B cell (primary cell): ENCODE measurements at regions not wholly inside any gene's neighbourhood (a gene's known extent, or its start where the extent isn't known, plus 50 kb on each side); places are given as distances from the start of the nearest gene placed in this dataset.

ENCODE experiments used
- ATAC-seq: fragments of 200-7000 bp; cut with Tn5 transposase; one replicate; pipeline ENCODE4 v1.10.0; 2021; ENCODE audit warnings: low read depth, mild to moderate bottlenecking, moderate number of reproducible peaks, moderate library complexity
- CTCF ChIA-PET: fragments of 350-600 bp; sonication (Branson Sonifier 250); formaldehyde crosslinking; loops from one replicate; lab custom pipeline; 2021; ENCODE audit warnings: antibody characterized with exemption, inconsistent platforms; lab: Charles Lee
- POLR2A ChIA-PET: fragments of 350-600 bp; sonication (Branson Sonifier 250); formaldehyde crosslinking; loops from one replicate; lab custom pipeline; 2021; ENCODE audit warnings: antibody characterized with exemption; lab: Charles Lee
- DNase-seq: peaks from one replicate; pipeline ENCODE4 v3.0.0; 2013
- H2AFZ ChIP-seq: 2 replicates; pipeline ENCODE4 v1.6.1; 2012; ENCODE audit warnings: mild to moderate bottlenecking, low read depth, low read length; ENCODE audit not compliant: insufficient read depth, poor library complexity, severe bottlenecking
- H3K27ac ChIP-seq, 2 donors: 1 replicate in 1 of 2; 2 replicates in 1 of 2; pipeline ENCODE4 v1.5.1; 2012 to 2013; ENCODE audit warnings: low read length in 2 of 2, mild to moderate bottlenecking in 2 of 2, moderate library complexity in 1 of 2
- H3K27me3 ChIP-seq, 4 experiments: fragments of 200-600 bp in 1 of 4; sonication (generic) in 1 of 4; replicated peaks in 1 of 4; 1 replicate in 2 of 4; 2 replicates in 2 of 4; pipeline versions ENCODE4 v1.6.1 to v1.7.0; 2013 to 2016; ENCODE audit warnings: low read length in 3 of 4, mild to moderate bottlenecking in 2 of 4, mixed read lengths in 1 of 4, moderate library complexity in 1 of 4; ENCODE audit not compliant: insufficient read depth in 4 of 4, control insufficient read depth in 3 of 4; ENCODE audit errors: control extremely low read depth in 1 of 4
- H3K36me3 ChIP-seq, 2 experiments: replicated peaks in 1 of 2; 1 replicate in 1 of 2; 2 replicates in 1 of 2; pipeline versions ENCODE4 v1.6.1 to v1.7.1; 2013; ENCODE audit warnings: low read length in 1 of 2; ENCODE audit not compliant: insufficient read depth in 2 of 2, control insufficient read depth in 1 of 2; ENCODE audit errors: control extremely low read depth in 1 of 2, extremely low read depth in 1 of 2
- H3K4me1 ChIP-seq, 2 donors: fragments of 200-600 bp in 1 of 2; sonication (generic) in 1 of 2; 1 replicate in 1 of 2; 2 replicates in 1 of 2; pipeline versions ENCODE4 v1.5.1 to v1.6.1; 2013 to 2017; ENCODE audit warnings: low read length in 2 of 2; ENCODE audit not compliant: control insufficient read depth in 2 of 2, insufficient read depth in 2 of 2
- H3K4me2 ChIP-seq: replicated peaks from 2 replicates; pipeline ENCODE3; 2012; ENCODE audit warnings: mild to moderate bottlenecking, low read depth, low read length; ENCODE audit not compliant: poor library complexity, severe bottlenecking
- H3K4me3 ChIP-seq, 5 experiments: fragments of 200-600 bp in 1 of 5; sonication (generic) in 1 of 5; 1 replicate in 3 of 5; 2 replicates in 2 of 5; pipeline versions ENCODE4 v1.5.1 to v1.7.0; 2011 to 2016; ENCODE audit warnings: low read length in 4 of 5, mild to moderate bottlenecking in 4 of 5, low read depth in 2 of 5, control low read depth in 1 of 5, moderate library complexity in 1 of 5; ENCODE audit not compliant: insufficient read depth in 1 of 5; ENCODE audit errors: control extremely low read depth in 1 of 5, extremely low read depth in 1 of 5
- H3K79me2 ChIP-seq: fragments of 200-600 bp; sonication (generic); one replicate; pipeline ENCODE4 v1.6.0; 2016; ENCODE audit warnings: low read length; ENCODE audit not compliant: control insufficient read depth, insufficient read depth
- H3K9ac ChIP-seq: fragments of 200-600 bp; sonication (generic); 2 replicates; pipeline ENCODE4 v1.6.1; 2017; ENCODE audit warnings: mild to moderate bottlenecking, low read length, moderate library complexity
- H3K9me3 ChIP-seq, 3 donors: one replicate each; pipeline versions ENCODE4 v1.6.1 to v1.7.1; 2013; ENCODE audit warnings: low read length in 2 of 3; ENCODE audit not compliant: control insufficient read depth in 2 of 3, insufficient read depth in 1 of 3; ENCODE audit errors: control extremely low read depth in 1 of 3
- H4K20me1 ChIP-seq: 2 replicates; pipeline ENCODE4 v1.6.0; 2012; ENCODE audit warnings: mild to moderate bottlenecking, low read length; ENCODE audit not compliant: insufficient read depth, control insufficient read depth, poor library complexity, severe bottlenecking
- H3K27ac Mint-ChIP-seq: one replicate; pipeline ENCODE4 v1.8.0; 2021; ENCODE audit warnings: mixed read lengths
- H3K27me3 Mint-ChIP-seq: one replicate; pipeline ENCODE4 v1.8.0; 2021; ENCODE audit warnings: mixed read lengths
- H3K4me1 Mint-ChIP-seq: one replicate; pipeline ENCODE4 v1.8.0; 2021; ENCODE audit warnings: mixed read lengths
- H3K4me3 Mint-ChIP-seq: one replicate; pipeline ENCODE4 v1.8.0; 2021; ENCODE audit warnings: mixed read lengths
- H3K9me3 Mint-ChIP-seq: one replicate; pipeline ENCODE4 v1.8.0; 2022; ENCODE audit warnings: mixed read lengths; ENCODE audit not compliant: insufficient read depth
- CTCF ChIP-seq: fragments of 200-600 bp; IDR thresholded peaks from one replicate; pipeline ENCODE4 v1.8.0; 2022; ENCODE audit warnings: antibody characterized with exemption, mild to moderate bottlenecking
- EZH2 ChIP-seq: IDR thresholded peaks from 2 replicates; pipeline ENCODE4 v1.6.1; 2012; ENCODE audit warnings: borderline replicate concordance, low read depth, mild to moderate bottlenecking, moderate library complexity, low read length; ENCODE audit not compliant: insufficient read depth, poor library complexity, severe bottlenecking
- WGBS: methylation state at CpG from one replicate; pipeline ENCODE4 v1.1.5; 2013; ENCODE audit warnings: missing lambda C conversion rate; ENCODE audit not compliant: insufficient coverage; 5-methylcytosine and 5-hydroxymethylcytosine counted together
- intact Hi-C: fragments of 100-400 bp; cut with micrococcal nuclease; formaldehyde crosslinking; loops from one replicate; pipeline ENCODE4 v1.10.0; 2022

DNA sequence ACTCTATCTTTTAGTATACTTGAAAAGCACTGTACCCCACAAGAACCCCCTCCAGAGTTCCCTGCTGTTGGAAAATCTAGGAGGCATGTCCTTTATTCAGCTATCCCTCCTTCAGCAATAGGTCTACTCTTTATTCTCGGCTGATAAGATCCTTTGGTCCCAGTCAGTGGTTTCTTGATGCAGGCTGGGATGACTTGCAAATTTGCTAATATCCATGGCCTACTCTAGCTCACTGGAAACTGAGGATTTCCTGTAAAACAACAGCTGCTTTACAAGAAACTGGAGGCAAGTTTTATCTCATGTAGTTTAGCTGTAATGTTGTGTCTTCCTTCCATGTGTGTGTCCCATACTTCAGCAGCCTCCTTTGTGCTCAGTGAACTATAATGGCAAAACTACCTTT lies 183.9 kb upstream of the SCN7A start:
- intact Hi-C loops: no loop called here
- no peak overlapping the region for H2AFZ ChIP-seq
- DNase-seq (no peak), ATAC-seq (no peak)
- H4K20me1 ChIP-seq: no peaks in the 10 kb centered on the region
- H3K27ac ChIP-seq: no peak overlapping the region
- no peak overlapping the region for H3K4me3 Mint-ChIP-seq
- no peaks in the 10 kb centered on the region for H3K4me1 Mint-ChIP-seq
- H3K27me3 ChIP-seq: no peaks in the 10 kb centered on the region
- H3K36me3 ChIP-seq: no peaks in the 10 kb centered on the region
- ChIA-PET CTCF (no interaction called here), POLR2A (no interaction called here)
- no peaks in the 10 kb centered on the region for H3K27me3 Mint-ChIP-seq
- no peak overlapping the region for H3K27ac Mint-ChIP-seq
- no peak overlapping the region for H3K4me2 ChIP-seq
- 40% methylated on average over 1 of the region's 1 CpG for WGBS
- no peak for TF ChIP-seq CTCF
- TF ChIP-seq EZH2: no peak
- H3K4me3 ChIP-seq: no peak overlapping the region
- H3K9ac ChIP-seq: no peak overlapping the region
- H3K79me2 ChIP-seq: no peaks in the 10 kb centered on the region
- no peaks in the 10 kb centered on the region for H3K9me3 ChIP-seq
- H3K9me3 Mint-ChIP-seq: no peaks in the 10 kb centered on the region
- no peaks in the 10 kb centered on the region for H3K4me1 ChIP-seq

DNA sequence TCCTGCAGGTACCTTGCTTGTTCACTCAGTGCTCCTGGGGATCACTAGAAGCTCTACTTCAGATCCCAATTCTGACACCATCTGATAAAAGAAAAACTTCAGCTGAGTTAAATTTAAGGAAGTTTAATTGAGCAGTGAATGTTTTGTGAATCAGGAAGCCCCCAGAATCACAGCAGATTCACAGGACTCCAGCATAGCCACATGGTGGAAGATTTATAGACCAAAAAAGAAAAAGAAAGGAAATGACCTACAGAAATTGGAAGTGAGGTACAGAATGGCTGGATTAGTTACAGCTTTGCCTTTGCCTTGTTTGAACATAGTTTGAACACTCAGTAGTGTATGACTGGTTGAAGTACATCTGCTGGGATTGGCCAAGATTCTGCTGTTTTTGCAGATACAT lies 182.7 kb upstream of the SCN7A start:
- intact Hi-C loops: no loop called here
- Histone ChIP-seq H3K36me3 (no peaks in the 10 kb centered on the region), H3K4me3 (no peak overlapping the region), H3K4me2 (no peak overlapping the region), H4K20me1 (no peaks in the 10 kb centered on the region), H3K27ac (no peak overlapping the region), H3K79me2 (no peaks in the 10 kb centered on the region), H2AFZ (no peak overlapping the region), H3K9me3 (no peaks in the 10 kb centered on the region), H3K27me3 (no peaks in the 10 kb centered on the region), H3K4me1 (no peaks in the 10 kb centered on the region), H3K9ac (no peak overlapping the region)
- ChIA-PET CTCF (no interaction called here), POLR2A (no interaction called here)
- H3K27ac Mint-ChIP-seq: no peak overlapping the region
- DNase-seq (no peak), ATAC-seq (no peak)
- no peaks in the 10 kb centered on the region for H3K27me3 Mint-ChIP-seq
- H3K4me3 Mint-ChIP-seq: no peak overlapping the region
- no peaks in the 10 kb centered on the region for H3K4me1 Mint-ChIP-seq
- no peaks in the 10 kb centered on the region for H3K9me3 Mint-ChIP-seq
- TF ChIP-seq CTCF (no peak), EZH2 (no peak)
